ENCODE measurements at regions not wholly inside any gene's neighbourhood (a gene's known extent, or its start where the extent isn't known, plus 50 kb on each side); places are given as distances from the start of the nearest gene placed in this dataset.

- CTCF ChIA-PET = interaction anchor here (1.5 to 12.3 kb wide), 2 partner anchors 16 to 424 kb away, joined by 4 to 320 read pairs; partner anchors contain the start of gene IGFBP3
- no peak for TF ChIP-seq CTCF (IDR thresholded peaks at IDR 0.05; ENCODE audit: insufficient read depth, low read length, missing control alignments)
- no peak overlapping the region for H3K4me3 ChIP-seq (ENCODE audit: low read depth, low read length)
- POLR2A ChIA-PET = no interaction called here
- no peak for DNase-seq (ENCODE audit: low read depth, low spot score)
Measured at GRCh38 chr7:46344533-46344932, 423.5 kb upstream of the IGFBP3 start.

GRCh38 chr7:46343802-46344201, 422.7 kb upstream of the IGFBP3 start:
- H3K4me3 ChIP-seq (ENCODE audit: low read depth, low read length) = no peak overlapping the region
- no peak for TF ChIP-seq CTCF (IDR thresholded peaks at IDR 0.05; ENCODE audit: insufficient read depth, low read length, missing control alignments)
- DNase-seq (ENCODE audit: low read depth, low spot score) = no peak
- CTCF ChIA-PET = interaction anchor here (1.5 to 12.3 kb wide), 2 partner anchors 15 to 423 kb away, joined by 4 to 320 read pairs; partner anchors contain the start of gene IGFBP3
- POLR2A ChIA-PET = no interaction called here

- DNase-seq (ENCODE audit: low read depth, low spot score) = no peak
- no peak overlapping the region for H3K4me3 ChIP-seq (ENCODE audit: low read depth, low read length)
- ChIA-PET CTCF (no interaction called here), POLR2A (no interaction called here)
- no peak for TF ChIP-seq CTCF (IDR thresholded peaks at IDR 0.05; ENCODE audit: insufficient read depth, low read length, missing control alignments)
Measured at GRCh38 chr7:46322937-46323336, 401.9 kb upstream of the IGFBP3 start.

- no peak overlapping the region for H3K4me3 ChIP-seq (ENCODE audit: low read depth, low read length)
- no peak for TF ChIP-seq CTCF (IDR thresholded peaks at IDR 0.05; ENCODE audit: insufficient read depth, low read length, missing control alignments)
- ChIA-PET POLR2A (no interaction called here), CTCF (interaction anchor here (0.7 to 1.9 kb wide), 2 partner anchors 400 to 612 kb away, joined by 3 to 7 read pairs; partner anchors contain the start of gene IGFBP3)
- DNase-seq (ENCODE audit: low read depth, low spot score) = no peak
Measured at GRCh38 chr7:46321556-46322205, 400.6 kb upstream of the IGFBP3 start.

GRCh38 chr7:46320956-46321355, 399.9 kb upstream of the IGFBP3 start:
- ChIA-PET CTCF (interaction anchor here (0.7 to 1.9 kb wide), 2 partner anchors 399 to 612 kb away, joined by 3 to 7 read pairs; partner anchors contain the start of gene IGFBP3), POLR2A (no interaction called here)
- H3K4me3 ChIP-seq (ENCODE audit: low read depth, low read length) = no peak overlapping the region
- no peak for DNase-seq (ENCODE audit: low read depth, low spot score)
- no peak for TF ChIP-seq CTCF (IDR thresholded peaks at IDR 0.05; ENCODE audit: insufficient read depth, low read length, missing control alignments)

GRCh38 chr7:46319841-46320240, 398.8 kb upstream of the IGFBP3 start:
- TF ChIP-seq CTCF (IDR thresholded peaks at IDR 0.05; ENCODE audit: insufficient read depth, low read length, missing control alignments) = no peak
- DNase-seq (ENCODE audit: low read depth, low spot score) = no peak
- no peak overlapping the region for H3K4me3 ChIP-seq (ENCODE audit: low read depth, low read length)
- POLR2A ChIA-PET = no interaction called here
- CTCF ChIA-PET = interaction anchor here (1.0 kb wide), 1 partner anchor 8 kb away, joined by 3 read pairs; no protein-coding TSS in a partner anchor

All from AG04449 (cell line).